ENCODE measurements at regions not wholly inside any gene's neighbourhood (a gene's known extent, or its start where the extent isn't known, plus 50 kb on each side); places are given as distances from the start of the nearest gene placed in this dataset.
"Not testable (repeated sequence)": the region's sequence is repeated elsewhere in the genome, so short reads cannot be mapped to it uniquely, and the experiment has no call there.

GRCh38 chr15:26069231-26069641 is 206.1 kb upstream of the ATP10A start:
- DNase-seq: no peak

GRCh38 chr15:26066896-26067295 is 203.8 kb upstream of the ATP10A start:
- no peak for DNase-seq

- no peak for DNase-seq
Observed at GRCh38 chr15:26065723-26066122, 202.6 kb upstream of the ATP10A start.

- no peak for DNase-seq
Observed at GRCh38 chr15:26061248-26061647, 198.1 kb upstream of the ATP10A start.

GRCh38 chr15:26056766-26057165 is 193.6 kb upstream of the ATP10A start:
- DNase-seq: not testable (repeated sequence)

- no peak for DNase-seq
Observed at GRCh38 chr15:26051761-26052675, 188.9 kb upstream of the ATP10A start.

- DNase-seq: no peak
Observed at GRCh38 chr15:26050984-26051383, 187.9 kb upstream of the ATP10A start.

GRCh38 chr15:26049900-26050657 is 187.0 kb upstream of the ATP10A start:
- DNase-seq: no peak

- DNase-seq: no peak
Observed at GRCh38 chr15:26048669-26049068, 185.5 kb upstream of the ATP10A start.

GRCh38 chr15:26045516-26045915 is 182.4 kb upstream of the ATP10A start:
- no peak for DNase-seq

GRCh38 chr15:26043018-26043417 is 179.9 kb upstream of the ATP10A start:
- no peak for DNase-seq

GRCh38 chr15:26038693-26039092 is 175.6 kb upstream of the ATP10A start:
- DNase-seq: no peak

GRCh38 chr15:26037369-26037768 is 174.2 kb upstream of the ATP10A start:
- no peak for DNase-seq

- DNase-seq: no peak
Observed at GRCh38 chr15:26033493-26033892, 170.4 kb upstream of the ATP10A start.

GRCh38 chr15:26032162-26032846 is 169.2 kb upstream of the ATP10A start:
- no peak for DNase-seq

- not testable (repeated sequence) for DNase-seq
Observed at GRCh38 chr15:26029586-26029985, 166.5 kb upstream of the ATP10A start.

GRCh38 chr15:26029146-26029545 is 166.0 kb upstream of the ATP10A start:
- DNase-seq: no peak

- DNase-seq: no peak
Observed at GRCh38 chr15:26028086-26028740, 165.1 kb upstream of the ATP10A start.

GRCh38 chr15:26026671-26027070 is 163.5 kb upstream of the ATP10A start:
- DNase-seq: not testable (repeated sequence)

GRCh38 chr15:26024241-26024640 is 161.1 kb upstream of the ATP10A start:
- no peak for DNase-seq

- no peak for DNase-seq
Observed at GRCh38 chr15:26023691-26024090, 160.6 kb upstream of the ATP10A start.

- DNase-seq: peak; percentile 14
Observed at GRCh38 chr15:26023231-26023630, 160.1 kb upstream of the ATP10A start.

GRCh38 chr15:26020871-26021270 is 157.7 kb upstream of the ATP10A start:
- DNase-seq: no peak
